Esophagus (tissue), 2 donors: ENCODE measurements at regions not wholly inside any gene's neighbourhood (a gene's known extent, or its start where the extent isn't known, plus 50 kb on each side); places are given as distances from the start of the nearest gene placed in this dataset.

ENCODE experiments used
- H3K27ac ChIP-seq, 2 donors: one replicate each; pipeline ENCODE4 v1.5.1; 2013; ENCODE audit warnings: low read depth in 2 of 2, mild to moderate bottlenecking in 2 of 2, inconsistent platforms in 1 of 2, low read length in 1 of 2, moderate library complexity in 1 of 2
- H3K27me3 ChIP-seq, 2 donors: one replicate each; pipeline ENCODE4 v1.6.1; 2013; ENCODE audit warnings: low read length in 2 of 2, control low read depth in 1 of 2, mild to moderate bottlenecking in 1 of 2; ENCODE audit not compliant: insufficient read depth in 2 of 2, control insufficient read depth in 1 of 2
- H3K36me3 ChIP-seq, 2 donors: one replicate each; pipeline ENCODE4 v1.6.1; 2013; ENCODE audit warnings: low read length in 1 of 2; ENCODE audit not compliant: control insufficient read depth in 2 of 2, insufficient read depth in 2 of 2
- H3K4me1 ChIP-seq, 2 donors: one replicate each; pipeline ENCODE4 v1.6.1; 2013; ENCODE audit warnings: low read length in 1 of 2; ENCODE audit not compliant: control insufficient read depth in 2 of 2, insufficient read depth in 2 of 2
- H3K4me3 ChIP-seq, 2 donors: one replicate each; pipeline ENCODE4 v1.5.1; 2013; ENCODE audit warnings: low read length in 2 of 2, mild to moderate bottlenecking in 2 of 2, low read depth in 1 of 2, moderate library complexity in 1 of 2
- H3K9me3 ChIP-seq, 2 donors: one replicate each; pipeline ENCODE4 v1.6.1; 2013; ENCODE audit warnings: mild to moderate bottlenecking in 2 of 2, low read depth in 1 of 2, low read length in 1 of 2, moderate library complexity in 1 of 2; ENCODE audit not compliant: control insufficient read depth in 2 of 2, insufficient read depth in 1 of 2
- WGBS, 2 donors: extraction: QIAGEN DNeasy Blood & Tissue Kit; methylation state at CpG; one replicate each; pipeline ENCODE4 v1.1.7; 2013; 5-methylcytosine and 5-hydroxymethylcytosine counted together
- donor health status: healthy with polysubstance abuse.
- donor health status: Bipolar disorder and iron deficiency.

- WGBS, 2 donors: 75 to 86% methylated on average over 3 of the region's 3 CpGs
- Histone ChIP-seq H3K27me3 (no peaks in the 10 kb centered on the region), H3K4me1 (no peaks in the 10 kb centered on the region), H3K27ac (no peak overlapping the region), H3K36me3 (no peaks in the 10 kb centered on the region), H3K9me3 (no peaks in the 10 kb centered on the region), H3K4me3 (no peak overlapping the region)
These were observed 73.1 kb upstream of the IRX1 start for GRCh38 chr5:3522491-3522890.

GRCh38 chr5:3518576-3518975 lies 77.1 kb upstream of the IRX1 start:
- Histone ChIP-seq H3K27me3 (no peaks in the 10 kb centered on the region), H3K4me3 (no peak overlapping the region), H3K9me3 (no peaks in the 10 kb centered on the region), H3K36me3 (no peaks in the 10 kb centered on the region), H3K27ac (no peak overlapping the region), H3K4me1 (no peaks in the 10 kb centered on the region)
- 85 to 90% methylated on average over 9 of the region's 9 CpGs for WGBS, 2 donors

GRCh38 chr5:3518051-3518450 lies 77.6 kb upstream of the IRX1 start:
- Histone ChIP-seq H3K27me3 (no peaks in the 10 kb centered on the region), H3K4me3 (no peak overlapping the region), H3K4me1 (no peaks in the 10 kb centered on the region), H3K36me3 (no peaks in the 10 kb centered on the region), H3K27ac (no peak overlapping the region), H3K9me3 (no peaks in the 10 kb centered on the region)
- WGBS, 2 donors: 79 to 83% methylated on average over 11 of the region's 11 CpGs

- Histone ChIP-seq H3K9me3 (no peaks in the 10 kb centered on the region), H3K27ac (no peak overlapping the region), H3K36me3 (no peaks in the 10 kb centered on the region), H3K27me3 (no peaks in the 10 kb centered on the region), H3K4me1 (no peaks in the 10 kb centered on the region), H3K4me3 (no peak overlapping the region)
- 45 to 65% methylated on average over 9 of the region's 9 CpGs for WGBS, 2 donors
These were observed 78.3 kb upstream of the IRX1 start for GRCh38 chr5:3517348-3517747.

GRCh38 chr5:3512361-3513095 lies 83.1 kb upstream of the IRX1 start:
- Histone ChIP-seq H3K9me3 (no peaks in the 10 kb centered on the region), H3K4me3 (no peak overlapping the region), H3K27ac (no peak overlapping the region), H3K36me3 (no peaks in the 10 kb centered on the region), H3K4me1 (no peaks in the 10 kb centered on the region), H3K27me3 (no peaks in the 10 kb centered on the region)
- WGBS, 2 donors: 76 to 78% methylated on average over 13 of the region's 13 CpGs

- H3K27ac ChIP-seq: no peak overlapping the region
- no peaks in the 10 kb centered on the region for H3K27me3 ChIP-seq
- 22 to 32% methylated on average over 7 of the region's 7 CpGs for WGBS, 2 donors
- H3K4me3 ChIP-seq: no peak overlapping the region
- no peaks in the 10 kb centered on the region for H3K36me3 ChIP-seq
- H3K9me3 ChIP-seq: no peaks in the 10 kb centered on the region
- no peaks in the 10 kb centered on the region for H3K4me1 ChIP-seq
These were observed 83.7 kb upstream of the IRX1 start for GRCh38 chr5:3511934-3512333.

GRCh38 chr5:3511519-3511918 lies 84.1 kb upstream of the IRX1 start:
- 66 to 75% methylated on average over 9 of the region's 9 CpGs for WGBS, 2 donors
- Histone ChIP-seq H3K4me1 (no peaks in the 10 kb centered on the region), H3K9me3 (no peaks in the 10 kb centered on the region), H3K27me3 (no peaks in the 10 kb centered on the region), H3K27ac (no peak overlapping the region), H3K36me3 (no peaks in the 10 kb centered on the region), H3K4me3 (no peak overlapping the region)

GRCh38 chr5:3510642-3511417 lies 84.8 kb upstream of the IRX1 start:
- H3K9me3 ChIP-seq: no peaks in the 10 kb centered on the region
- no peaks in the 10 kb centered on the region for H3K4me1 ChIP-seq
- H3K27ac ChIP-seq: no peak overlapping the region
- H3K36me3 ChIP-seq: no peaks in the 10 kb centered on the region
- H3K4me3 ChIP-seq: no peak overlapping the region
- WGBS, 2 donors: 84 to 88% methylated on average over 18 of the region's 18 CpGs
- H3K27me3 ChIP-seq: no peaks in the 10 kb centered on the region

- Histone ChIP-seq H3K4me3 (no peak overlapping the region), H3K27me3 (no peaks in the 10 kb centered on the region), H3K27ac (no peak overlapping the region), H3K36me3 (no peaks in the 10 kb centered on the region), H3K4me1 (no peaks in the 10 kb centered on the region), H3K9me3 (peaks cover 0 to under 1% of the 10 kb centered on the region in 2 donors)
- WGBS, 2 donors: 88 to 89% methylated on average over 3 of the region's 3 CpGs
These were observed 86.3 kb upstream of the IRX1 start for GRCh38 chr5:3509290-3509689.

- H3K27me3 ChIP-seq: no peaks in the 10 kb centered on the region
- H3K4me1 ChIP-seq: no peaks in the 10 kb centered on the region
- H3K27ac ChIP-seq: no peak overlapping the region
- peaks cover 0 to 3% of the 10 kb centered on the region in 2 donors for H3K9me3 ChIP-seq
- 83 to 91% methylated on average over 3 of the region's 3 CpGs for WGBS, 2 donors
- no peak overlapping the region for H3K4me3 ChIP-seq
- no peaks in the 10 kb centered on the region for H3K36me3 ChIP-seq
These were observed 87.2 kb upstream of the IRX1 start for GRCh38 chr5:3508395-3508794.
